ENCODE measurements at regions not wholly inside any gene's neighbourhood (a gene's known extent, or its start where the extent isn't known, plus 50 kb on each side); places are given as distances from the start of the nearest gene placed in this dataset.

- no peak for TF ChIP-seq HLTF (IDR thresholded peaks at IDR 0.05)
- no peak for TF ChIP-seq YBX1 (IDR thresholded peaks at IDR 0.05)
Observed at GRCh38 chr17:14903854-14904253, 361.3 kb downstream of the PMP22 start (continued).

DNA sequence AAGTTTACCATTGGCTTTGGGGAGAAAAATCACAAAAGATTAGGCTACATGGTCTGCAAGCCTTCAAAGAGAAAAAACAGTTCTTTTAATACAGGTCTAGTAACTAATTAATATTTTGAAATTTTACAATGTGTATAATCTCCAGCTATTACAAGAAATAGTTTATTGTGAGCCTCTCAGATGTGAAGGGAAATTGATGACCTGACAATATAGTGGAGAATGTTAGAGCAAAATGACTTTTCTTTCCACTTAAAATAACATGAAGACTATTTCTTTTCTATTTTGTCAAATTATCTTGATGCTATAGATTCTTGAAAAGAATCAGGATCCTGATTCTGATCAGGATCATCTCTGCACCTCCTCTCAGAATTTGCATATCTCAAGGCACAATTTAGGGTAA lies 362.3 kb downstream of the PMP22 start:
- Histone ChIP-seq H3K4me1 (replicated peaks in 1 of 2; ENCODE audit: control insufficient read depth in 2 of 2, insufficient read depth in 2 of 2, low read length in 2 of 2) (no peaks in the 10 kb centered on the region), H3K79me2 (ENCODE audit: control insufficient read depth, insufficient read depth, low read length) (no peaks in the 10 kb centered on the region), H3K4me2 (ENCODE audit: insufficient read depth, low read length) (no peak overlapping the region), H3K9ac (ENCODE audit: insufficient read depth in 1 of 2, low read depth in 2 of 2, low read length in 2 of 2) (no peak overlapping the region), H2AFZ (ENCODE audit: low read depth, low read length) (no peak overlapping the region), H3K9me1 (ENCODE audit: control insufficient read depth, insufficient read depth, low read length) (no peaks in the 10 kb centered on the region), H3K4me3 (no peak overlapping the region), H3K27ac (ENCODE audit: extremely low read depth, low read depth, low read length) (no peak overlapping the region), H3K27me3 (ENCODE audit: control insufficient read depth in 2 of 2, insufficient read depth in 2 of 2, low read length in 2 of 2) (no peaks in the 10 kb centered on the region), H3K36me3 (ENCODE audit: control insufficient read depth, insufficient read depth, low read length) (no peaks in the 10 kb centered on the region), H3K9me3 (replicated peaks; ENCODE audit: control insufficient read depth, insufficient read depth, low read depth, low read length) (no peaks in the 10 kb centered on the region), H4K20me1 (replicated peaks; ENCODE audit: control insufficient read depth, insufficient read depth, low read length) (no peaks in the 10 kb centered on the region)
- intact Hi-C loops (cut with micrococcal nuclease) = no loop called here
- no peak for ATAC-seq
- no TSS peak for BruUV-seq (replicated peaks)
- TF ChIP-seq ZNF766 (CRISPR knock-in tag; conservative IDR thresholded peaks at IDR 0.05) (no peak), FOXP1 (CRISPR knock-in tag; IDR thresholded peaks at IDR 0.05) (no peak), BCL6 (CRISPR knock-in tag; IDR thresholded peaks at IDR 0.05) (no peak)
- TF ChIP-seq, protein P1, sequence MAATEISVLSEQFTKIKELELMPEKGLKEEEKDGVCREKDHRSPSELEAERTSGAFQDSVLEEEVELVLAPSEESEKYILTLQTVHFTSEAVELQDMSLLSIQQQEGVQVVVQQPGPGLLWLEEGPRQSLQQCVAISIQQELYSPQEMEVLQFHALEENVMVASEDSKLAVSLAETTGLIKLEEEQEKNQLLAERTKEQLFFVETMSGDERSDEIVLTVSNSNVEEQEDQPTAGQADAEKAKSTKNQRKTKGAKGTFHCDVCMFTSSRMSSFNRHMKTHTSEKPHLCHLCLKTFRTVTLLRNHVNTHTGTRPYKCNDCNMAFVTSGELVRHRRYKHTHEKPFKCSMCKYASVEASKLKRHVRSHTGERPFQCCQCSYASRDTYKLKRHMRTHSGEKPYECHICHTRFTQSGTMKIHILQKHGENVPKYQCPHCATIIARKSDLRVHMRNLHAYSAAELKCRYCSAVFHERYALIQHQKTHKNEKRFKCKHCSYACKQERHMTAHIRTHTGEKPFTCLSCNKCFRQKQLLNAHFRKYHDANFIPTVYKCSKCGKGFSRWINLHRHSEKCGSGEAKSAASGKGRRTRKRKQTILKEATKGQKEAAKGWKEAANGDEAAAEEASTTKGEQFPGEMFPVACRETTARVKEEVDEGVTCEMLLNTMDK (IDR thresholded peaks at IDR 0.05; ENCODE audit: borderline replicate concordance, insufficient read depth, low read depth, low read length, poor library complexity, severe bottlenecking) = no peak
- no peak for FAIRE-seq
- ChIA-PET CTCF (ENCODE audit: low intra/inter-chr PET ratio) (no interaction called here), POLR2A (no interaction called here)
- DNase-seq (ENCODE audit: extremely low read depth in 1 of 4, low spot score in 3 of 4) = no peak
- in situ Hi-C loops (cut with MboI) = no loop called here
